GM21576 (cell line): ENCODE measurements at regions not wholly inside any gene's neighbourhood (a gene's known extent, or its start where the extent isn't known, plus 50 kb on each side); places are given as distances from the start of the nearest gene placed in this dataset.

Experiments
- ATAC-seq: cut with Tn5 transposase; IDR thresholded peaks from one replicate; pipeline ENCODE4 v1.9.1; 2021; ENCODE audit warnings: mild to moderate bottlenecking, moderate library complexity; ENCODE audit not compliant: unreplicated experiment

GRCh38 chr3:59167756-59168155 lies 117.9 kb upstream of the CFAP20DC start:
- ATAC-seq: no peak

GRCh38 chr3:59163953-59164352 lies 114.1 kb upstream of the CFAP20DC start:
- ATAC-seq: no peak

GRCh38 chr3:59161048-59161447 lies 111.2 kb upstream of the CFAP20DC start:
- ATAC-seq: no peak

- ATAC-seq: no peak
Observed at GRCh38 chr3:59160133-59160746, 110.4 kb upstream of the CFAP20DC start.

GRCh38 chr3:59153648-59154047 lies 103.8 kb upstream of the CFAP20DC start:
- ATAC-seq: no peak

- no peak for ATAC-seq
Observed at GRCh38 chr3:59152943-59153342, 103.1 kb upstream of the CFAP20DC start.

- no peak for ATAC-seq
Observed at GRCh38 chr3:59150039-59150438, 100.2 kb upstream of the CFAP20DC start.

- no peak for ATAC-seq
Observed at GRCh38 chr3:59149166-59149565, 99.3 kb upstream of the CFAP20DC start.

GRCh38 chr3:59143447-59143846 lies 93.6 kb upstream of the CFAP20DC start:
- no peak for ATAC-seq

- ATAC-seq: no peak
Observed at GRCh38 chr3:59142556-59142955, 92.7 kb upstream of the CFAP20DC start.

- no peak for ATAC-seq
Observed at GRCh38 chr3:59138966-59139365, 89.1 kb upstream of the CFAP20DC start.

GRCh38 chr3:59137415-59137814 lies 87.6 kb upstream of the CFAP20DC start:
- ATAC-seq: no peak

- ATAC-seq: no peak
Observed at GRCh38 chr3:59136081-59136480, 86.3 kb upstream of the CFAP20DC start.

GRCh38 chr3:59135096-59135495 lies 85.3 kb upstream of the CFAP20DC start:
- no peak for ATAC-seq

- no peak for ATAC-seq
Observed at GRCh38 chr3:59133311-59133710, 83.5 kb upstream of the CFAP20DC start.

- no peak for ATAC-seq
Observed at GRCh38 chr3:59131016-59131766, 81.4 kb upstream of the CFAP20DC start.

- ATAC-seq: no peak
Observed at GRCh38 chr3:59128685-59129084, 78.9 kb upstream of the CFAP20DC start.

- ATAC-seq: no peak
Observed at GRCh38 chr3:59127071-59127470, 77.2 kb upstream of the CFAP20DC start.

GRCh38 chr3:59126446-59126845 lies 76.6 kb upstream of the CFAP20DC start:
- ATAC-seq: no peak

GRCh38 chr3:59121346-59122144 lies 71.7 kb upstream of the CFAP20DC start:
- no peak for ATAC-seq

GRCh38 chr3:59118928-59119327 lies 69.1 kb upstream of the CFAP20DC start:
- no peak for ATAC-seq

- ATAC-seq: no peak
Observed at GRCh38 chr3:59117396-59117795, 67.6 kb upstream of the CFAP20DC start.
